ENCODE measurements at regions not wholly inside any gene's neighbourhood (a gene's known extent, or its start where the extent isn't known, plus 50 kb on each side); places are given as distances from the start of the nearest gene placed in this dataset.

DNA sequence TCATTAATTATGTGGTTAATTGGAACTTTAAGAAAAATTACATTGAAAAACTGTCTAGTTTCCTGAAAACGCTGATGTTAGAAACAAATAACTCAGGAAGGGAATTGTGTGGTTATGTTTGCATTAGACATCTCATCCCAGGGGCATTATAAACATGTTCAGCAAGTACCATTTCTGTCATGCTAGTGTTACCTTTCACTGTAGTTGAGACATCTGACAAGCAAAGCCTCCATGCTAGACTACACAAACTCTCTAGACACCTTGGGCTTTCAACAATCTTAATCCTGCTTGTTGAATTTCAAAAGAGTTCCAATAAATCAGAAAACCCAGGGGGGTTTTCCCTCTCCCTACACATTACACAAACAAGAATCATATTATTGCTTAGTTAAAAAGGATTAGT, 536.8 kb downstream of the KCNT2 start:
- no peak for TF ChIP-seq ZSCAN29 (IDR thresholded peaks at IDR 0.05)
- TF ChIP-seq, protein P1, sequence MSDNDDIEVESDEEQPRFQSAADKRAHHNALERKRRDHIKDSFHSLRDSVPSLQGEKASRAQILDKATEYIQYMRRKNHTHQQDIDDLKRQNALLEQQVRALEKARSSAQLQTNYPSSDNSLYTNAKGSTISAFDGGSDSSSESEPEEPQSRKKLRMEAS (IDR thresholded peaks at IDR 0.05; ENCODE audit: low read depth, low read length) = no peak
- no peak for TF ChIP-seq ZNF207 (IDR thresholded peaks at IDR 0.05; ENCODE audit: borderline replicate concordance)
- TF ChIP-seq, protein P2, sequence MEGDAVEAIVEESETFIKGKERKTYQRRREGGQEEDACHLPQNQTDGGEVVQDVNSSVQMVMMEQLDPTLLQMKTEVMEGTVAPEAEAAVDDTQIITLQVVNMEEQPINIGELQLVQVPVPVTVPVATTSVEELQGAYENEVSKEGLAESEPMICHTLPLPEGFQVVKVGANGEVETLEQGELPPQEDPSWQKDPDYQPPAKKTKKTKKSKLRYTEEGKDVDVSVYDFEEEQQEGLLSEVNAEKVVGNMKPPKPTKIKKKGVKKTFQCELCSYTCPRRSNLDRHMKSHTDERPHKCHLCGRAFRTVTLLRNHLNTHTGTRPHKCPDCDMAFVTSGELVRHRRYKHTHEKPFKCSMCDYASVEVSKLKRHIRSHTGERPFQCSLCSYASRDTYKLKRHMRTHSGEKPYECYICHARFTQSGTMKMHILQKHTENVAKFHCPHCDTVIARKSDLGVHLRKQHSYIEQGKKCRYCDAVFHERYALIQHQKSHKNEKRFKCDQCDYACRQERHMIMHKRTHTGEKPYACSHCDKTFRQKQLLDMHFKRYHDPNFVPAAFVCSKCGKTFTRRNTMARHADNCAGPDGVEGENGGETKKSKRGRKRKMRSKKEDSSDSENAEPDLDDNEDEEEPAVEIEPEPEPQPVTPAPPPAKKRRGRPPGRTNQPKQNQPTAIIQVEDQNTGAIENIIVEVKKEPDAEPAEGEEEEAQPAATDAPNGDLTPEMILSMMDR (IDR thresholded peaks at IDR 0.05 in 2 of 3, conservative IDR thresholded peaks at IDR 0.05 in 1 of 3; ENCODE audit: control insufficient read depth in 2 of 3, extremely low read depth in 1 of 3, insufficient read depth in 1 of 3, low read depth in 3 of 3, low read length in 3 of 3) = no peak
- TF ChIP-seq, protein P3, sequence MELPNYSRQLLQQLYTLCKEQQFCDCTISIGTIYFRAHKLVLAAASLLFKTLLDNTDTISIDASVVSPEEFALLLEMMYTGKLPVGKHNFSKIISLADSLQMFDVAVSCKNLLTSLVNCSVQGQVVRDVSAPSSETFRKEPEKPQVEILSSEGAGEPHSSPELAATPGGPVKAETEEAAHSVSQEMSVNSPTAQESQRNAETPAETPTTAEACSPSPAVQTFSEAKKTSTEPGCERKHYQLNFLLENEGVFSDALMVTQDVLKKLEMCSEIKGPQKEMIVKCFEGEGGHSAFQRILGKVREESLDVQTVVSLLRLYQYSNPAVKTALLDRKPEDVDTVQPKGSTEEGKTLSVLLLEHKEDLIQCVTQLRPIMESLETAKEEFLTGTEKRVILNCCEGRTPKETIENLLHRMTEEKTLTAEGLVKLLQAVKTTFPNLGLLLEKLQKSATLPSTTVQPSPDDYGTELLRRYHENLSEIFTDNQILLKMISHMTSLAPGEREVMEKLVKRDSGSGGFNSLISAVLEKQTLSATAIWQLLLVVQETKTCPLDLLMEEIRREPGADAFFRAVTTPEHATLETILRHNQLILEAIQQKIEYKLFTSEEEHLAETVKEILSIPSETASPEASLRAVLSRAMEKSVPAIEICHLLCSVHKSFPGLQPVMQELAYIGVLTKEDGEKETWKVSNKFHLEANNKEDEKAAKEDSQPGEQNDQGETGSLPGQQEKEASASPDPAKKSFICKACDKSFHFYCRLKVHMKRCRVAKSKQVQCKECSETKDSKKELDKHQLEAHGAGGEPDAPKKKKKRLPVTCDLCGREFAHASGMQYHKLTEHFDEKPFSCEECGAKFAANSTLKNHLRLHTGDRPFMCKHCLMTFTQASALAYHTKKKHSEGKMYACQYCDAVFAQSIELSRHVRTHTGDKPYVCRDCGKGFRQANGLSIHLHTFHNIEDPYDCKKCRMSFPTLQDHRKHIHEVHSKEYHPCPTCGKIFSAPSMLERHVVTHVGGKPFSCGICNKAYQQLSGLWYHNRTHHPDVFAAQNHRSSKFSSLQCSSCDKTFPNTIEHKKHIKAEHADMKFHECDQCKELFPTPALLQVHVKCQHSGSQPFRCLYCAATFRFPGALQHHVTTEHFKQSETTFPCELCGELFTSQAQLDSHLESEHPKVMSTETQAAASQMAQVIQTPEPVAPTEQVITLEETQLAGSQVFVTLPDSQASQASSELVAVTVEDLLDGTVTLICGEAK (IDR thresholded peaks at IDR 0.05; ENCODE audit: borderline replicate concordance) = no peak
- no peak for TF ChIP-seq SREBF2 (IDR thresholded peaks at IDR 0.05; ENCODE audit: low read length)
- no peak for TF ChIP-seq NFIC (IDR thresholded peaks at IDR 0.05; ENCODE audit: low read depth, low read length)
- no peak for TF ChIP-seq POLR2A (IDR thresholded peaks at IDR 0.05; ENCODE audit: low read depth, low read length)
- no peak for TF ChIP-seq NBN (IDR thresholded peaks at IDR 0.05)
- no peak for TF ChIP-seq MYC (IDR thresholded peaks at IDR 0.05; ENCODE audit: insufficient read depth, insufficient read length, insufficient replicate concordance, low read length, severe bottlenecking)
- no peak for TF ChIP-seq TARDBP (IDR thresholded peaks at IDR 0.05; ENCODE audit: borderline replicate concordance)
